Esophagus squamous epithelium (tissue), 4 donors: ENCODE measurements at regions not wholly inside any gene's neighbourhood (a gene's known extent, or its start where the extent isn't known, plus 50 kb on each side); places are given as distances from the start of the nearest gene placed in this dataset.

Experiments
- POLR2A ChIP-seq, 4 donors: fragments of 450-650 bp; IDR thresholded peaks; one replicate each; pipeline ENCODE4 v1.6.1; 2017; ENCODE audit warnings: antibody characterized with exemption in 4 of 4, mild to moderate bottlenecking in 4 of 4, moderate library complexity in 3 of 4
- TF ChIP-seq, protein P1 (sequence below), 6 experiments: fragments of 450-650 bp in 4 of 6; fragments of 200-600 bp in 2 of 6; sonication (generic) in 2 of 6; IDR thresholded peaks; one replicate each; pipeline ENCODE4 v1.5.1; 2016 to 2019; ENCODE audit warnings: antibody characterized with exemption in 6 of 6, mild to moderate bottlenecking in 4 of 6, moderate library complexity in 4 of 6

DNA sequence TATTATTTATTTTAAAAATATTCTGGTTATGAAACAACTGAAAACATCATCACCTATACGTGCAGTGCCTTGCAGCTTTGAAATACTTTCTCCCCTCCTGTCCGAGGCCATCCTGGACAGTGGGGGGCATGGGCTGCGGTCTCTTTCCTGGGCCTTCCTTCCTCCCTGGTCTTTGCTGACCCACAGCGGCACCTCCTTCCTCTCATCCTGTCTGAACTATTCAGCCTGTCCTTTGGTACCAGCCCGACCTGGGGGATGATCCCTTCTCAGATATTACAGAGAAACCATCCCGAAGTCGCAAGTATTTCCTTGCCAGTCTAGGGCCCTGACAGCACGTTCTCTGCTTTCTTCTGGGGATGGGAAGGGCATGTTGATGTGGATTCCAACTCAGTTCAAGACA lies 736.6 kb upstream of the HS6ST1 start:
- TF ChIP-seq, protein P1, sequence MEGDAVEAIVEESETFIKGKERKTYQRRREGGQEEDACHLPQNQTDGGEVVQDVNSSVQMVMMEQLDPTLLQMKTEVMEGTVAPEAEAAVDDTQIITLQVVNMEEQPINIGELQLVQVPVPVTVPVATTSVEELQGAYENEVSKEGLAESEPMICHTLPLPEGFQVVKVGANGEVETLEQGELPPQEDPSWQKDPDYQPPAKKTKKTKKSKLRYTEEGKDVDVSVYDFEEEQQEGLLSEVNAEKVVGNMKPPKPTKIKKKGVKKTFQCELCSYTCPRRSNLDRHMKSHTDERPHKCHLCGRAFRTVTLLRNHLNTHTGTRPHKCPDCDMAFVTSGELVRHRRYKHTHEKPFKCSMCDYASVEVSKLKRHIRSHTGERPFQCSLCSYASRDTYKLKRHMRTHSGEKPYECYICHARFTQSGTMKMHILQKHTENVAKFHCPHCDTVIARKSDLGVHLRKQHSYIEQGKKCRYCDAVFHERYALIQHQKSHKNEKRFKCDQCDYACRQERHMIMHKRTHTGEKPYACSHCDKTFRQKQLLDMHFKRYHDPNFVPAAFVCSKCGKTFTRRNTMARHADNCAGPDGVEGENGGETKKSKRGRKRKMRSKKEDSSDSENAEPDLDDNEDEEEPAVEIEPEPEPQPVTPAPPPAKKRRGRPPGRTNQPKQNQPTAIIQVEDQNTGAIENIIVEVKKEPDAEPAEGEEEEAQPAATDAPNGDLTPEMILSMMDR (IDR thresholded peaks at IDR 0.05), result no peak
- TF ChIP-seq POLR2A (IDR thresholded peaks at IDR 0.05), result no peak
